ENCODE measurements at regions not wholly inside any gene's neighbourhood (a gene's known extent, or its start where the extent isn't known, plus 50 kb on each side); places are given as distances from the start of the nearest gene placed in this dataset.

GRCh38 chr10:104548090-104548489 is 93.0 kb upstream of the SORCS3 start:
- H3K27ac ChIP-seq = no peak overlapping the region
- H3K36me3 ChIP-seq = no peaks in the 10 kb centered on the region
- WGBS, 2 donors = 41 to 48% methylated on average over 2 of the region's 2 CpGs
- intact Hi-C loops (cut with DNase I) = no loop called here
- TF ChIP-seq CTCF (IDR thresholded peaks at IDR 0.05) = no peak
- H3K4me1 ChIP-seq = no peaks in the 10 kb centered on the region
- DNase-seq = no peak
- no peaks in the 10 kb centered on the region for H3K9me3 ChIP-seq
- no peak for ATAC-seq
- H3K27me3 ChIP-seq = peaks cover 0 to 16% (median 0%) of the 10 kb centered on the region in 7 donors
- no peak overlapping the region for H3K4me3 ChIP-seq

GRCh38 chr10:104556831-104557230 is 84.3 kb upstream of the SORCS3 start:
- no peak overlapping the region for H3K27ac ChIP-seq
- no peak overlapping the region for H3K4me3 ChIP-seq
- ATAC-seq (no peak), DNase-seq (no peak)
- TF ChIP-seq CTCF (IDR thresholded peaks at IDR 0.05) = no peak
- no peaks in the 10 kb centered on the region for H3K9me3 ChIP-seq
- no peaks in the 10 kb centered on the region for H3K36me3 ChIP-seq
- intact Hi-C loops (cut with DNase I) = no loop called here
- peaks cover 0 to 11% (median 5%) of the 10 kb centered on the region in 7 donors for H3K27me3 ChIP-seq
- 68 to 69% methylated on average over 2 of the region's 2 CpGs for WGBS, 2 donors
- no peaks in the 10 kb centered on the region for H3K4me1 ChIP-seq

GRCh38 chr10:104557966-104558365 is 83.1 kb upstream of the SORCS3 start:
- 81 to 84% methylated on average over 6 of the region's 6 CpGs for WGBS, 2 donors
- H3K36me3 ChIP-seq = no peaks in the 10 kb centered on the region
- no peak overlapping the region for H3K27ac ChIP-seq
- H3K27me3 ChIP-seq = peaks cover 0 to 11% (median 3%) of the 10 kb centered on the region in 7 donors
- no peak for ATAC-seq
- TF ChIP-seq CTCF (IDR thresholded peaks at IDR 0.05) = no peak
- no peak overlapping the region for H3K4me3 ChIP-seq
- DNase-seq = no peak
- H3K9me3 ChIP-seq = no peaks in the 10 kb centered on the region
- intact Hi-C loops (cut with DNase I) = no loop called here
- no peaks in the 10 kb centered on the region for H3K4me1 ChIP-seq

GRCh38 chr10:104559935-104560334 is 81.2 kb upstream of the SORCS3 start:
- Histone ChIP-seq H3K27ac (no peak overlapping the region), H3K36me3 (no peaks in the 10 kb centered on the region), H3K27me3 (peaks cover 0 to 6% (median 3%) of the 10 kb centered on the region in 7 donors), H3K4me3 (no peak overlapping the region), H3K9me3 (no peaks in the 10 kb centered on the region), H3K4me1 (no peaks in the 10 kb centered on the region)
- intact Hi-C loops (cut with DNase I) = no loop called here
- DNase-seq (no peak), ATAC-seq (no peak)
- WGBS, 2 donors = 57 to 58% methylated on average over 5 of the region's 5 CpGs
- TF ChIP-seq CTCF (IDR thresholded peaks at IDR 0.05) = no peak
